HG03575 (cell line): ENCODE measurements at regions not wholly inside any gene's neighbourhood (a gene's known extent, or its start where the extent isn't known, plus 50 kb on each side); places are given as distances from the start of the nearest gene placed in this dataset.
"Not testable (repeated sequence)": the region's sequence is repeated elsewhere in the genome, so short reads cannot be mapped to it uniquely, and the experiment has no call there.

Experiments
- ATAC-seq: cut with Tn5 transposase; IDR thresholded peaks from one replicate; pipeline ENCODE4 v1.9.1; 2021; ENCODE audit not compliant: unreplicated experiment, insufficient number of reproducible peaks, low FRiP score; ENCODE audit errors: extremely low read depth

GRCh38 chr3:115248274-115248673 is 101.2 kb upstream of the ZBTB20 start:
- no peak for ATAC-seq

DNA sequence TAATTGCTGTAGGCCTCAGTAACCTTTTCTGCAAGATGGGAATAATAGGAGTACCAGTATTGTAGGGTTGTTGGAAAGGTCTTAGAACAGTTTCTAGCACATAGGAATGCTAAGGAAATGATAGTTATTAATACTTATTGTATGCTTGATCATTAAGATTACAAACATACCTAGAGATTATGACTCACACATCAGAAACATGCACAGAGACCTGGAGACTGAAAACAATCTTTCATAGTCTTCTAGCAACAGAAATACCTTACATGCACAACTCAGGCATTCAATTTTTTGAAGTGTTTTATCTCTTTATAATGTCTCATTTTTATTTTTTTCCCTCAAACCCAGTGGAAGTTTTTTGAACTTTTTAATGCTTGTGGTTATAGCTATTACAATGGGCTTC is 104.4 kb upstream of the ZBTB20 start:
- no peak for ATAC-seq

- ATAC-seq = no peak
These were observed 105.6 kb upstream of the ZBTB20 start for GRCh38 chr3:115252679-115253078.

- no peak for ATAC-seq
These were observed 107.6 kb upstream of the ZBTB20 start for GRCh38 chr3:115254492-115255196.

- ATAC-seq = no peak
These were observed 108.1 kb upstream of the ZBTB20 start for GRCh38 chr3:115255197-115255585.

- ATAC-seq = no peak
These were observed 123.8 kb upstream of the ZBTB20 start for GRCh38 chr3:115270849-115271248.

DNA sequence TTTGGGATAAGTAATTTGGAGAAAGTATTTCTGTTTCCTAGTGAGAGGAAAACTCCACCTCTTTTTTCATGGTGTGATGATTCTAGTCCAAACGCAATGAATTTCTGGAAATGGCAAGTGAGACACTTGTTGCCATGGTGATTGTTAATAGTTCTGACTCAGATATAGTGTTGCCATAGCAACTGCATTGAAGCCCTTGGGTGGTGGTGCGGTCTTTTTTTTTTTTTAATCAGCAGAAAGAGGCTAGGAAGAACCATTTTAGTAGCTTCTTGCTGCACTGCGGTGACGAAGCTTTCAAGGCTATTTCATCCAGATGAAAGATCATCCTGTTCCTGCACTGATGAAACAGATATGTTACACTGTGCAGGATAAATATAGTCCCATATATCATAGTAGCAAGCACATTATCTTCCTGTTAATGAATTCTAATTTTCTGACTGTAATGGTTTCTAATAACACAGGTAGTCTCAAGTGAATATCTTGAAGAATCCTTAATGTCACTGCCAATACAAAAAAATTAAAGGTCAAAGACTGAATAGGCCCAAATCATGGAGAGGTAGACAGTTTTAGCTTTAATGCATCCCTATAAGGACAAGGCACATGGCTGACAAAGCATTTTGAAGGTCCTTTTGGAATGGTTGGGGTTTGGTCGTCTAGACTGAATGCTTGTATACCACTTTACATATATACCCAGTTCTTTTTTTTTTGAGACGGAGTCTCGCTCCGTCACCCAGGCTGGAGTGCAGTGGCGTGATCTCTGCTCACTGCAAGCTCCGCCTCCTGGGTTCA is 125.1 kb upstream of the ZBTB20 start:
- no peak for ATAC-seq

- no peak for ATAC-seq
These were observed 128.8 kb upstream of the ZBTB20 start for GRCh38 chr3:115275896-115276295.

GRCh38 chr3:115279939-115280338 is 132.9 kb upstream of the ZBTB20 start:
- ATAC-seq = no peak

DNA sequence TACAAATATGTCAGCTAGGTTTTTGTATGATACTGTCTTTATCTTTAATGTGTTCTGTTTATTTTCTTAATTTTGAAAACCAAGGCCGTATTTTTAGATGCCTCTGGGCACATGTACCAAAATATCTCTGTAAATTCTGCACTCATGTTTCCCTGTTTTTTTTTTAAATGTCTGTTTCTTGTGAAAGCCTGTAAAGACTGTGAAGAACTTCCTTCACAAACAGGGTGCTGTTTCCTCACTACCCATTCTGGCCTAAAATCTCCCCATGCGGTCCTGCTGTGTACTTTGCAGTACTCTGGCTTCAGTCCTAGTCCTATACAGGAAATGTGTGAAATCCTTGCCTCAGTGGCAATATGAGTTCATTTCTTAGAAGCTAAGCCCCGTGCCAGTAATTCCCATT is 133.4 kb upstream of the ZBTB20 start:
- ATAC-seq = no peak

GRCh38 chr3:115281697-115282675 is 134.9 kb upstream of the ZBTB20 start:
- ATAC-seq = no peak

DNA sequence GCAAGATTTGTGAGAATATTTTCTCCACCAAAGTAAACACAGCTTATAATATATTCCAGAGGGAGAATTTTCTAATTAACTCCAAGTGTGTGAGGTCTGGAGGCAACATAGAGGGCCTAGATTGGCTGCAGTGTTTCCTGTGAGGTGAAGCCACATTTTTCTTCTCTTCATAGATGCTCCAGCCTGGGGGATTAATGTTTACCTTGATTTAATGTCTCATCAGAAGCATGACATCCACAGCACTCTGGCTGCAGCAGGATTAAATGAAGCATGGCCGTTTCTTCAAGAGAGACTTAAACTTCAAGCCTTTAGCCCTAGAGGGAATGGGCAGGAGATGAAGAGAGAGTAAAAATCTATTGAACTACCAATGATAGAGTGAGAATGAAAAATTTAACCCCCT is 137.9 kb upstream of the ZBTB20 start:
- ATAC-seq = no peak

- no peak for ATAC-seq
These were observed 139.6 kb upstream of the ZBTB20 start for GRCh38 chr3:115286529-115287197.

DNA sequence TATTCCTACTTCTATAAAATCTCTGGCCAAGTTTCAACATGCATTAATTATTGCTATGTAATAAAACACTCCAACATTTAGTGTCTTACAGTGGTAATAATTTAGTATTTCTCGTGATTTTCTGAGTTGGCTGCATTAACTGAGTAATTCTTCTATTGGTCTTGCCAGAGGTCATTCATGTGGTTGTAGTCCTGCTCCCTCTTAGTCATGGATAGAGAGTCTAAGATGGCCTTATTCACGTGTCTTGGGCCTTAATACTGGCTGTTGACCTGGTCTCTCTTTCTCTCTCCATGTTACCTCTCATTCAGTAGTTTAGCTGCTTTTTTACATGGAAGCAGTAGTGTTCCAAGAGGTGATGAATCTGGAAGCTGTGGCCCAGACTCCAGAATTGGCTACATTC is 140.1 kb upstream of the ZBTB20 start:
- no peak for ATAC-seq

DNA sequence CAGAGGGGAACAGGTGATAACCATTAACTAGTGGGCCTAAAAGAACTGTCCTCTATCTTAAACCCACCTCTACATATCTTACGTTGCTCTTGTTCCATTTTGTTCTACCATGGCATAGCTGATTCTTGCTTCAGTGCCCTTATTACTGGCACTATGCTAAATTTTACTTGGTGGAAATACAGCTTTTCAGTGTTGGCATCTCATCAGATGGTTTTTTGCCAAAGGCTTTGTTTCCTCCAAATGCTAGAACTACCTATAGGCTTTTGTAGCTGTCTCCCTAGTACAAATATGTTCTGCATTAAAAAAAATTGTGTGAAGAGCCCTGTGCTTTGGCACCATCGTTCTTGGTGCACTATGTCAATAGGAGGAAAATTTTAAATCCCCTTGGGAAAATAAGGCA is 145.0 kb upstream of the ZBTB20 start:
- no peak for ATAC-seq

DNA sequence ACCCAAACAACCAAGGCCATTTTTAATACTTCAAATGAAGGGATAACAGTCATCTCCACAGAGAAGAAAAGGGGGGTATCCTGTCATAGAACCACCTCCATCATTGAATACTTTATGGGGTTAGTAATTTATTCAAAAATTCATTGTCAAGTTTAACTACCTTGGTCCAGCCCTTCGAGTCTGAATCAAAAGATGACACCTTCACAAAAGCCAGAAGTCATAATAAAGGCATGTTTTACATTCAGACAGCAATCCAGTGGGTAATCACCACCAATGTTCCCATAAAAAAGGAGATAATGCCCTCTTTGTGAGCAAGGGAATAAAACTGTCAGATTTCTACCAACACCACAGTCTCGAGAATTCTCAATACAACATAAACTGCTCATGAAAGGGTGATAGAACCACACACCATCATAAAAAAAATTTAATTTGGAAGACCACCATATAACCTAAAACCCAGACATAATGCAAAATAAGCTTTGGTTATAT is 145.6 kb upstream of the ZBTB20 start:
- no peak for ATAC-seq

DNA sequence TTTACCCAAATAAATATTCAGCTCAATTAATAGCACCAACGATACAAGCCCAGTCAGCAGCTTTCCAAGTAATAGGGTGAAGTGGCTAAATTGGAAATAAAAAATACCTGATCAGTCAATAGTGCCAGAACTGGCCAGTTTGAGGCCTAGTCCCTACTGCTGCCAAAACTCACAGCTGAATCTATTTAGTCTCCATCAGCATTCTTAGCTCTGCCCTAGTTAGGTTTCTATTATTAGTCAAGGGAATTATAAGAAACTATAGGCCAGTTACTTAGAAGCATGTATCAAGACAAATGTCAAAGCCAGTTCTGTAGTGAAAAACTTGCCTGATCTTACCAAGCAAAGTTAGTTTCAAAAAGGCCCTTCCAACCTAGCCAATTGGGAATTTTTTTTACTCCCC is 146.2 kb upstream of the ZBTB20 start:
- ATAC-seq = no peak

- no peak for ATAC-seq
These were observed 154.3 kb upstream of the ZBTB20 start for GRCh38 chr3:115301364-115301860.

DNA sequence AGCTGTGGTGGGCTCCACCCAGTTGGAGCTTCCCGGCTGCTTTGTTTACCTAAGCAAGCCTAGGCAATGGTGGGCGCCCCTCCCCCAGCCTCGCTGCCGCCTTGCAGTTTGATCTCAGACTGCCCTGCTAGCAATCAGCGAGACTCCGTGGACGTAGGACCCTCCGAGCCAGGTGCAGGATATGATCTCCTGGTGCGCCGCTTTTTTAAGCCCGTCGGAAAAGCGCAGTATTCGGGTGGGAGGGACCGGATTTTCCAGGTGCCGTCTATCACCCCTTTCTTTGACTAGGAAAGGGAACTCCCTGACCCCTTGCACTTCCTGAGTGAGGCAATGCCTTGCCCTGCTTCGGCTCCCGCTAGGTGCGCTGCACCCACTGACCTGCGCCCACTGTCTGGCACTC is 170.9 kb upstream of the ZBTB20 start:
- ATAC-seq = not testable (repeated sequence)
